Smooth muscle cell of the brain vasculature (primary cell): ENCODE measurements at regions not wholly inside any gene's neighbourhood (a gene's known extent, or its start where the extent isn't known, plus 50 kb on each side); places are given as distances from the start of the nearest gene placed in this dataset.
"Not testable (repeated sequence)": the region's sequence is repeated elsewhere in the genome, so short reads cannot be mapped to it uniquely, and the experiment has no call there.

Source experiments
- DNase-seq: peaks from one replicate; pipeline ENCODE4 v3.0.0-alpha.2; 2012; ENCODE audit warnings: low read depth, low spot score

GRCh38 chr13:37226971-37227370, 121.5 kb upstream of the CSNK1A1L start:
- no peak for DNase-seq

GRCh38 chr13:37225414-37226070, 120.1 kb upstream of the CSNK1A1L start:
- DNase-seq: no peak

GRCh38 chr13:37216331-37216730, 110.9 kb upstream of the CSNK1A1L start:
- DNase-seq: no peak

- DNase-seq: no peak
Observed at GRCh38 chr13:37212826-37213225, 107.4 kb upstream of the CSNK1A1L start.

GRCh38 chr13:37211487-37211886, 106.0 kb upstream of the CSNK1A1L start:
- DNase-seq: no peak

GRCh38 chr13:37209621-37210580, 104.4 kb upstream of the CSNK1A1L start:
- DNase-seq: no peak

- DNase-seq: no peak
Observed at GRCh38 chr13:37207691-37208451, 102.4 kb upstream of the CSNK1A1L start.

GRCh38 chr13:37202264-37202663, 96.8 kb upstream of the CSNK1A1L start:
- no peak for DNase-seq

- no peak for DNase-seq
Observed at GRCh38 chr13:37201081-37201480, 95.6 kb upstream of the CSNK1A1L start.

- no peak for DNase-seq
Observed at GRCh38 chr13:37198629-37199028, 93.2 kb upstream of the CSNK1A1L start.

GRCh38 chr13:37195621-37196020, 90.2 kb upstream of the CSNK1A1L start:
- no peak for DNase-seq

GRCh38 chr13:37194428-37194861, 89.0 kb upstream of the CSNK1A1L start:
- no peak for DNase-seq

GRCh38 chr13:37192956-37193355, 87.5 kb upstream of the CSNK1A1L start:
- DNase-seq: no peak

- DNase-seq: no peak
Observed at GRCh38 chr13:37187621-37188020, 82.2 kb upstream of the CSNK1A1L start.

- no peak for DNase-seq
Observed at GRCh38 chr13:37187105-37187504, 81.6 kb upstream of the CSNK1A1L start.

GRCh38 chr13:37181620-37182019, 76.2 kb upstream of the CSNK1A1L start:
- no peak for DNase-seq

- DNase-seq: no peak
Observed at GRCh38 chr13:37179645-37180044, 74.2 kb upstream of the CSNK1A1L start.

GRCh38 chr13:37177125-37177524, 71.7 kb upstream of the CSNK1A1L start:
- DNase-seq: no peak

- DNase-seq: no peak
Observed at GRCh38 chr13:37175996-37176395, 70.5 kb upstream of the CSNK1A1L start.

GRCh38 chr13:37173214-37173613, 67.8 kb upstream of the CSNK1A1L start:
- DNase-seq: no peak

- not testable (repeated sequence) for DNase-seq
Observed at GRCh38 chr13:37172226-37172625, 66.8 kb upstream of the CSNK1A1L start.

- DNase-seq: no peak
Observed at GRCh38 chr13:37168926-37169325, 63.5 kb upstream of the CSNK1A1L start.
